Smooth muscle cell (in vitro differentiated cells): ENCODE measurements at regions not wholly inside any gene's neighbourhood (a gene's known extent, or its start where the extent isn't known, plus 50 kb on each side); places are given as distances from the start of the nearest gene placed in this dataset.

Experiments used
- DNase-seq: peaks from one replicate; lab custom pipeline; 2025; ENCODE audit not compliant: unreplicated experiment; lab: John Stamatoyannopoulos, UW
- H2AFZ ChIP-seq: fragments of 200-600 bp; sonication (generic); 2 replicates; pipeline ENCODE4 v1.6.0; 2016; ENCODE audit warnings: antibody characterized with exemption, low read depth, mild to moderate bottlenecking
- H3F3A ChIP-seq: fragments of 200-600 bp; sonication (generic); 2 replicates; pipeline ENCODE4 v1.6.0; 2017; ENCODE audit warnings: antibody characterized with exemption, low read depth
- H3K27ac ChIP-seq: fragments of 200-600 bp; sonication (generic); 2 replicates; pipeline ENCODE4 v1.5.1; 2016; ENCODE audit warnings: low read depth, mild to moderate bottlenecking
- H3K27me3 ChIP-seq: fragments of 200-600 bp; sonication (generic); 2 replicates; pipeline ENCODE4 v1.6.1; 2016; ENCODE audit warnings: low read depth, mild to moderate bottlenecking
- H3K36me3 ChIP-seq: fragments of 200-600 bp; sonication (generic); 2 replicates; pipeline ENCODE4 v1.5.1; 2016; ENCODE audit warnings: low read depth
- H3K4me1 ChIP-seq: fragments of 200-600 bp; sonication (generic); 2 replicates; pipeline ENCODE4 v1.5.1; 2016; ENCODE audit warnings: low read depth
- H3K4me2 ChIP-seq: fragments of 200-600 bp; sonication (generic); 2 replicates; pipeline ENCODE4 v1.6.0; 2016; ENCODE audit warnings: mild to moderate bottlenecking
- H3K4me3 ChIP-seq: fragments of 200-600 bp; sonication (generic); 2 replicates; pipeline ENCODE4 v1.5.1; 2016; ENCODE audit warnings: mild to moderate bottlenecking
- H3K79me2 ChIP-seq: fragments of 200-600 bp; sonication (generic); 2 replicates; pipeline ENCODE4 v1.6.0; 2016; ENCODE audit warnings: low read depth, mild to moderate bottlenecking
- H3K9ac ChIP-seq: fragments of 200-600 bp; sonication (generic); 2 replicates; pipeline ENCODE4 v1.6.0; 2016; ENCODE audit warnings: low read depth
- H3K9me3 ChIP-seq: fragments of 200-600 bp; sonication (generic); replicated peaks from 2 replicates; pipeline ENCODE4 v1.5.1; 2016; ENCODE audit warnings: low read depth
- H4K20me1 ChIP-seq: fragments of 200-600 bp; sonication (generic); 2 replicates; pipeline ENCODE4 v1.6.0; 2016; ENCODE audit warnings: low read depth
- CTCF ChIP-seq: fragments of 200-600 bp; sonication (generic); IDR thresholded peaks from 2 replicates; pipeline ENCODE4 v1.5.1; 2017; ENCODE audit warnings: borderline replicate concordance, mild to moderate bottlenecking, antibody characterized with exemption; ENCODE audit not compliant: insufficient read depth, poor library complexity, severe bottlenecking
- WGBS: methylation state at CpG from one replicate; pipeline ENCODE4 v1.1.7; 2016; ENCODE audit warnings: low lambda C conversion rate; 5-methylcytosine and 5-hydroxymethylcytosine counted together

- no peaks in the 10 kb centered on the region for H3K79me2 ChIP-seq
- H3K36me3 ChIP-seq: peaks cover 4% of the 10 kb centered on the region
- no peaks in the 10 kb centered on the region for H3K4me1 ChIP-seq
- H3K4me3 ChIP-seq: no peak overlapping the region
- 94% methylated on average over 1 of the region's 1 CpG for WGBS
- no peaks in the 10 kb centered on the region for H3K27me3 ChIP-seq
- no peak overlapping the region for H3K27ac ChIP-seq
- H4K20me1 ChIP-seq: no peaks in the 10 kb centered on the region
- no peak overlapping the region for H2AFZ ChIP-seq
- no peak for TF ChIP-seq CTCF
- H3K9ac ChIP-seq: no peak overlapping the region
- no peaks in the 10 kb centered on the region for H3F3A ChIP-seq
- peaks cover 5% of the 10 kb centered on the region for H3K9me3 ChIP-seq
- no peak overlapping the region for H3K4me2 ChIP-seq
- no peak for DNase-seq
Measured at GRCh38 chr1:87913361-87913760, 584.7 kb downstream of the LMO4 start.

- H3F3A ChIP-seq: no peaks in the 10 kb centered on the region
- H3K27me3 ChIP-seq: no peaks in the 10 kb centered on the region
- no peak overlapping the region for H2AFZ ChIP-seq
- DNase-seq: no peak
- no peak overlapping the region for H3K4me3 ChIP-seq
- H3K27ac ChIP-seq: no peak overlapping the region
- TF ChIP-seq CTCF: no peak
- no peaks in the 10 kb centered on the region for H4K20me1 ChIP-seq
- no peak overlapping the region for H3K4me2 ChIP-seq
- H3K36me3 ChIP-seq: peaks cover 4% of the 10 kb centered on the region
- peaks cover 5% of the 10 kb centered on the region for H3K9me3 ChIP-seq
- no peak overlapping the region for H3K9ac ChIP-seq
- no peaks in the 10 kb centered on the region for H3K4me1 ChIP-seq
- no peaks in the 10 kb centered on the region for H3K79me2 ChIP-seq
Measured at GRCh38 chr1:87914396-87914795, 585.7 kb downstream of the LMO4 start.

GRCh38 chr1:87915771-87916170, 587.1 kb downstream of the LMO4 start:
- Histone ChIP-seq H3K4me3 (no peak overlapping the region), H3K27ac (no peak overlapping the region), H3K36me3 (peaks cover 4% of the 10 kb centered on the region), H3K9ac (no peak overlapping the region), H2AFZ (no peak overlapping the region), H4K20me1 (no peaks in the 10 kb centered on the region), H3K4me1 (no peaks in the 10 kb centered on the region), H3K79me2 (no peaks in the 10 kb centered on the region), H3K27me3 (no peaks in the 10 kb centered on the region), H3K4me2 (no peak overlapping the region), H3K9me3 (peaks cover 5% of the 10 kb centered on the region), H3F3A (no peaks in the 10 kb centered on the region)
- TF ChIP-seq CTCF: no peak
- 100% methylated on average over 2 of the region's 2 CpGs for WGBS
- no peak for DNase-seq

GRCh38 chr1:87916965-87917364, 588.3 kb downstream of the LMO4 start:
- Histone ChIP-seq H3K27me3 (no peaks in the 10 kb centered on the region), H4K20me1 (no peaks in the 10 kb centered on the region), H3K4me2 (no peak overlapping the region), H3K4me3 (no peak overlapping the region), H3K9me3 (peaks cover 5% of the 10 kb centered on the region), H2AFZ (no peak overlapping the region), H3K27ac (no peak overlapping the region), H3K79me2 (no peaks in the 10 kb centered on the region), H3F3A (no peaks in the 10 kb centered on the region), H3K9ac (no peak overlapping the region), H3K4me1 (no peaks in the 10 kb centered on the region), H3K36me3 (peaks cover 4% of the 10 kb centered on the region)
- no peak for TF ChIP-seq CTCF
- WGBS: 83% methylated on average over 3 of the region's 3 CpGs
- no peak for DNase-seq
